Activated CD4-positive, alpha-beta T cell treated with anti-CD3 and anti-CD28 coated beads, Interleukin-10, Interleukin-2, amounts not matched to agents 100 ng/mL and 50 ng/mL, durations not matched to agents 16 hours and 8 hours (primary cell): ENCODE measurements at regions not wholly inside any gene's neighbourhood (a gene's known extent, or its start where the extent isn't known, plus 50 kb on each side); places are given as distances from the start of the nearest gene placed in this dataset.
"Not testable (repeated sequence)": the region's sequence is repeated elsewhere in the genome, so short reads cannot be mapped to it uniquely, and the experiment has no call there.

Source experiments
- DNase-seq: peaks from one replicate; pipeline ENCODE4 v3.0.0-alpha.2; 2020

- no peak for DNase-seq
Measured at GRCh38 chr3:78090382-78090781, 1050.5 kb downstream of the ROBO2 start.

GRCh38 chr3:78091478-78092119, 1051.7 kb downstream of the ROBO2 start:
- no peak for DNase-seq

- DNase-seq = not testable (repeated sequence)
Measured at GRCh38 chr3:78092574-78092973, 1052.7 kb downstream of the ROBO2 start.

GRCh38 chr3:78096488-78097255, 1056.8 kb downstream of the ROBO2 start:
- DNase-seq = no peak

GRCh38 chr3:78098367-78098766, 1058.5 kb downstream of the ROBO2 start:
- DNase-seq = no peak

GRCh38 chr3:78101384-78101783, 1061.5 kb downstream of the ROBO2 start:
- no peak for DNase-seq

GRCh38 chr3:78108269-78108961, 1068.5 kb downstream of the ROBO2 start:
- DNase-seq = not testable (repeated sequence)

- no peak for DNase-seq
Measured at GRCh38 chr3:78112291-78113010, 1072.6 kb downstream of the ROBO2 start.

- no peak for DNase-seq
Measured at GRCh38 chr3:78115983-78116382, 1076.1 kb downstream of the ROBO2 start.

GRCh38 chr3:78116874-78117273, 1077.0 kb downstream of the ROBO2 start:
- DNase-seq = no peak

GRCh38 chr3:78123058-78123457, 1083.2 kb downstream of the ROBO2 start:
- no peak for DNase-seq

GRCh38 chr3:78129707-78130106, 1089.8 kb downstream of the ROBO2 start:
- DNase-seq = no peak

- DNase-seq = no peak
Measured at GRCh38 chr3:78130741-78131290, 1090.9 kb downstream of the ROBO2 start.

GRCh38 chr3:78134496-78134895, 1094.6 kb downstream of the ROBO2 start:
- DNase-seq = no peak

- DNase-seq = no peak
Measured at GRCh38 chr3:78139166-78139565, 1099.3 kb downstream of the ROBO2 start.

- no peak for DNase-seq
Measured at GRCh38 chr3:78140274-78140673, 1100.4 kb downstream of the ROBO2 start.

- no peak for DNase-seq
Measured at GRCh38 chr3:78140866-78141265, 1101.0 kb downstream of the ROBO2 start.

- no peak for DNase-seq
Measured at GRCh38 chr3:78141269-78141668, 1101.4 kb downstream of the ROBO2 start.

GRCh38 chr3:78143000-78143399, 1103.1 kb downstream of the ROBO2 start:
- no peak for DNase-seq

GRCh38 chr3:78148986-78149717, 1109.3 kb downstream of the ROBO2 start:
- no peak for DNase-seq

GRCh38 chr3:78153973-78154372, 1114.1 kb downstream of the ROBO2 start:
- DNase-seq = no peak

GRCh38 chr3:78154521-78155186, 1114.8 kb downstream of the ROBO2 start:
- DNase-seq = no peak
